GM19438 (cell line): ENCODE measurements at regions not wholly inside any gene's neighbourhood (a gene's known extent, or its start where the extent isn't known, plus 50 kb on each side); places are given as distances from the start of the nearest gene placed in this dataset.
"Not testable (repeated sequence)": the region's sequence is repeated elsewhere in the genome, so short reads cannot be mapped to it uniquely, and the experiment has no call there.

Experiments
- ATAC-seq: cut with Tn5 transposase; IDR thresholded peaks from one replicate; pipeline ENCODE4 v1.9.1; 2021; ENCODE audit warnings: low read depth; ENCODE audit not compliant: unreplicated experiment

DNA sequence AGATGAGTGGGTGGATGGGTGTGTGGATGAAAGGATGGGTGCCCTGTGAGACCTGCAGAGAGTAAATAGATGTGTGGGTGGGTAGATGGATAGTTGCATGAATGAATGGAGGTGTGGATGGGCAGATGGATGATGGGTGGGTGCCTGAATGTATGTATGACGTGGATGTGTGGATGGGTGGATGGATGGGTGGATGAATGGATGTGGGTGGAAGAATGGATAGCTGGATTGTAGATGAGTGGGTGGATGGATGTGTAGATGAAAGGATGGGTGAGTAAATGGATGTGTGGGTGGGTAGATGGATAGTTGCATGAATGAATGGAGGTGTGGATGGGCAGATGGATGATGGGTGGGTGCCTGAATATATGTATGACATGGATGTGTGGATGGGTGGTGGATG, 374.7 kb downstream of the BRD1 start:
- ATAC-seq, result not testable (repeated sequence)

DNA sequence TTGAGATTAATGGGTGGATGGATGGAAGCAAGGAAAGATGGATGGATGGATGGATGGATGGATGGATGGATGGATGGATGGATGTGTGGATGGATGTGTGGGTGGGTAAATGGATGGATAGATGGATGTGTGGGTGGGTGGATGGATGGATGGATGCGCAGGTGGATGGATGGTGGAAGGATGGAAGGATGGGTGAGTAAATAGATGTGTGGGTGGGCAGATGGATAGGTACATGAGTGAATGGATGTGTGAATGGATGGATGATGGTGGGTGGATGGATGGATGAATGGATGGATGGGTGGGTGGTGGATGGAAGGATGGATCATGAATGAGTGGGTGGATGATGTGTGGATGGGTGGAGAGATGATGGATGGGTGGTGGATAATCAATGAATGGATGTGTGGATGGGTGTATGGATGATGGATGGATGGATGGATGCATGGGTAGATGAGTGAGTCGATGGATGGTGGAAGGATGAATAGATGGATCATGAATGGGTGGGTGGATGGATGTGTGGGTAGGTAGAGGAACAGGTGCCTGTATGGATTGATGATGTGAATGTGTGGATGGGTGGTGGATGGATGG, 375.2 kb downstream of the BRD1 start:
- no peak for ATAC-seq

DNA sequence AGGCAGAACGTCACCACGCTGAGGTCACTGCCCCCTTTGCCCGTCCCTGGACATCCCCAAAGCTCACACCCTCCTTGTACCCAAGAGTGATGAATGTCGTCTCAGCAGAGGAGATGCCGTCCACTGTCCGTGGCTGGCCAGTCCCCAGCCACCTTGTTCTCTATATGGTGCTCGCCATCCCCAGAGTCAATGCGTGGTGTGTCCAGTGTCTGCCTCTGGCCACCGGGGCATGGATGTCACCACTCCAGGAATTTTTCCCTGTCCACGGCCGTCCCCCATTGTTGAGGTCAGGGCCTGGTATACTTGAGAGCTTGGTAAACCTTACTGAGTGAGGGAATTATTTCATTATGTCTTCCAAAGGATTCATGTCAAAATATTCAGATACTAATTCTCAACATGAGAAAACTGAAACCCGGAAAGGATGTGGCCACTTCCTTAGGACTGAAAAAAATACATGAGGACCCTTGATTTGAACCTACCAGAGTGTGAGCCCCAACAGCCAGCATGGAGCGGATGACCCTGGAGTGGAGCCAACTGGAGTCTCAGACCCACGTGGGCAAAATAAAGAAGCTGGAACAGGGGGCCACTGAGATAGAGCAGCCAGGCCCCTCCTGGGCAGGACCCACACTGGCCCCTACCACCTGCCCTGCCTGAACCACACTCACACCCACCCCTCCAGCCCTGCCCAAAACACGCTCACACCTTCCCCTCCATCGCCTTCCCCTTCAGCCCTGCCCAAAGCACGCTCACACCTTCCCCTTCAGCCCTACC, 376.4 kb downstream of the BRD1 start:
- no peak for ATAC-seq

DNA sequence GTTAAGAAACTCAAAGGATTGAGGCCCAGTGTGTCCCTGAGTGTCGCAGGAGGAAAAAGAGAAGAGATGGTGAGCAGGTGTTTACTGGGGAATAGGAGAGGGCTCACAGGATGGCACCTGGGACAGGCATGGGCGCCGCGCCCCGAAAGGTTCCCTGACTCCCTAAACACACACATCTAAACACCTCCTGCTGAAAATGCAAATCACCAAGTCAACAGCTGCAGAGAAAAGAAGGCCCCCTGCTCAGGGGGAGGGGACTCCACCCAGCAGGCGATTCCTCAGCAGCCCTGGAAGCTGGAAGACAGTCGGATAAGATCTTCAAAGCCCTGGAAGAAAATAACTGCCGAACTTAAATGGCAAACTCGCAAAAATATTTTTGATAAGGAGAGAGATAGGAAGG, 377.2 kb downstream of the BRD1 start:
- no peak for ATAC-seq

DNA sequence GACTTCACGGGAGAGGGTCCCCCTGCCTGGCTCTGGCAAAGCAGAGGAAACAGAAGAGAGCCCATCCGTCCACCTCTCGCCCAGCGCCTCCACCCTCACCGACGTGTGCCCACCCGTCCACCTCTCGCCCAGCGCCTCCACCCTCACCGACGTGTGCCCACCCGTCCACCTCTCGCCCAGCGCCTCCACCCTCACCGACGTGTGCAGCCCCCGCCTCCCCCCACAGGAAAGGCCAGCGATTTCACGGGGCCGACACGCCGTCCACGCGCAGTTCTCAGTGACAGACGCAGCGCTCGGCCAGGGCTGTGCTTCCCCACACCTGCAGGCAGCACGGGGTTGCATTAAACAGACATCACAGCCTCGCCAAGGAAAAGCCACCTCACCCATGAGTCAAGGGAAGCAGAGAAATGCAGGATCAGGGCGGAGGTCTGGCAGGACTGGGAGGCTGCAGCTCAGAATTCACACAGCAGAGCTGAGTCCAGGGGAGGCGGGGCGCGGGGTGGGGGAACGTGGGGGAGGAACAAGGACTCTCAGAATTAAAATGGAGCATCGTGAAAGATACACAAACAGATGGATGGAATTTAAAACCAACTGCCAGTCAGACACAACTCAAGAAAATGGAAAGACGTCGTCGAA, 377.7 kb downstream of the BRD1 start:
- ATAC-seq, result no peak

DNA sequence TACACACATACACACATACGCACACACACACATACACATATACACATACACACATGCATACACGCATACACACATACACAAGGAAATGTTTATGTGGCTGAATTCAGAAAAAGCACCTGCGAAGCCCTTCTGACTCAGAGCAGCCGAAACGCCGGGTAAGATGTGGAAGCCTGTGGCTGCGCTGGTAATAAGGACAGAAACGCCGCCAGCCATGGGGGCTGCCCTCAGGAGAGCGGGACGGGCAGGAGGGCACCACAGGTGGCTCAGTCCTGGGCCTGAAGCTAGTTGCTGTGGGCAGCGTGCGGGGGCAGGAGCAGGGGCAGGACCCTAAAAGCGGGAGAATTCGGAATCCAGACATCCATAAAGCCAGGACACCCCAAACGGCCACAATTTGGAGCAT, 378.3 kb downstream of the BRD1 start:
- no peak for ATAC-seq

DNA sequence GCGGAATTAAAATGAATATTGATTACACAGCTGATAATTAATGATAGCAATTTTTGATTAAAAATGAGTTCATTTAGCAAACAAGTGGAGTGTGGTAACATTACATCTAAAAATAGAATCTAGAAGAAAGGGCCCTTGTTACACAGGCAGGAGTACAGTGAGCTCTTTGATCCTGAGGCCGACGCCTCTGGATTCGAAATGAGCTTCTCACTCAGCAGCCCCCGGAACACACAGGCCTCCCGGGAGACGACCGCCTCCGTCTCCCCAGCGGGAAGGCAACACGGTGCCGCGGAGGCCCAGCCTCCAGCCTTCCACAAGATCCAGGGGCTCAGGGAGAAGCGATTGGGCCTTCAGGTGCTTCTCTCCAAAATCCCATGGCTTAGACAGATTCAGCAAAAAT, 379.1 kb downstream of the BRD1 start:
- ATAC-seq, result no peak

DNA sequence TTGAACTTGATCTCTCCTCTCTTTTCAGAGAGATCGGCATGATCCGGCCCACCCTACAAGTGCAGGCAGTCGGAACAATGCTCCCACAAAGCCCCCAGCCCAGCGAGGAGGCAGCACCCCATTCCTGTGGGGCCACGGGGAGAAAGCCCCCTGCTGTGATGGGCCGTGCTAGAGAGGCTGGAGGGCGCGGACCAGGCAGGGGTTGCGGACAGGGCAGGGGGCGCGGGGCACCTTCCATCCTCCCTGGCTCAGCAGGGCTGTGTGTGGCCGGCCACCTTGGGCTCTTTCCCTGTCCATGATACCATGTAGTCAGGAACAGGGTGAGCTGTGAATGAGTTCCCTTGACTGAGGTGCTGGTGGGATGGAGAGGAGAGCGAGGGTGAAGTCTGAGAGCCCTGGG, 379.8 kb downstream of the BRD1 start:
- no peak for ATAC-seq

DNA sequence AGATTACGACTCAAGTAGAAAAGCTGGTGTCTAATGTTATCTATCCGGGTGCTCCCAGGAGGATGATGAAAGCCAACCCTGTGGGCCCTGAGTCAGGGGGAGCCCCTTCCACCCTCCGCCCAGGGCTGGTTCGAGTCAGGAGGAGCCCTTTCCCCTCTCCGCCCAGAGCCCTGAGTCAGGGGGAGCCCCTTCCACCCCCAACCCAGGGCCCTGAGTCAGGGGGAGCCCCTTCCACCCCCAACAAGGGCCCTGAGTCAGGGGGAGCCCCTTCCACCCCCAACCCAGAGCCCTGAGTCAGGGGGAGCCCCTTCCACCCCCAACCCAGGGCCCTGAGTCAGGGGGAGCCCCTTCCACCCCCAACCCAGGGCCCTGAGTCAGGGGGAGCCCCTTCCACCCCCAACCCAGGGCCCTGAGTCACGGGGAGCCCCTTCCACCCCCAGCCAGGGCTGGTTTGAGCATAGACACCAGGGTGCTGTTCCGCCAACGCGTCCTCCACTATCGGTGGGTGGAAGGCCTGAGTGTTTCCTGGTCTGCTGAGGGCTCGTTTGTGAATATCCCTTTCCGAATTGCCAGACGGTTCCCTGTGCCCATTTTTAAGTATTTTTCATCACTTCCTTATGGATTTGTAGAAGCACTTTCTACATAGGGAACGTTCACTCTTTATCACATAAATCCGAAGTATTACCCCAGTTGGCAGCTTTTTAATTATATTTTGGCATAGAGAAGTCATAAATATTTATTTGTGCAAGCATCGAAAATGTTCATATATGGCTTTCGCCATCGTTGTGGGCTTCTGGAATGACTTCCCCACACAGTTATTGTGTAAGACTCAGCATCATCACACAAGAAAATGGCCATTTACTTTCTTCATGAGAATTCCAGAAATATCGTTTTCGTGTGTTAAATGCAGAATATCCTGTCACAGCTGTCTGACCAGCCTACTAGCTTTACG, 380.6 kb downstream of the BRD1 start:
- ATAC-seq, result no peak

DNA sequence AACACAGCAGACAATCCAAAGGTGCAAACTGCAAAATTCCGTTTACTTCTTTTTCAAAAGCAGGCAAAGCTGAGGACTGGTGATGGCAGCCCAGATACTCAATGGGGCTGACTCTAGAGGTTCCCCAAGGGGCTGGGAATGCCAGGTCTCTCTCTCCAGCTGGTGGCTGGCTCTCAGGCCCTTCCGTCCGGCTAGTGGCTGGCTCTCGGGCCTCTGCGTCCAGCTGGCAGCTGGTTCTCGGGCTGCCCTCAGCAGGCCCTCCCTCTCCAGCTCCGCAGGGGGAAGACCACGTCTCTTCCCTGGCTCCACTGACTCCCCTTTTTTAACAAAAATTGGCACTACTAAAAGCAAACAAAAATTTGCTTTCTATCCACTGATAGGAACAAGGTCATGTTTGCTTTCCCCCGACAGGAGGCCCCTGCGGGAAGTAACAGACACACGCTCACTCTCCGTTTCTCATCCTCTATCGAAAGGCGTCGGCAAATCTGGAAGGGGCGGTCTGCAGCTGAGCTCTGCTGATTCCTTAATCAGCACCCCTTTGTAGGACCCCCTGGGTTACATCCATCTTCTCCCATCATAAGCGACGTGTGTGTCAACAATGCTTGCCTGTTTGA, 381.4 kb downstream of the BRD1 start:
- ATAC-seq, result no peak

DNA sequence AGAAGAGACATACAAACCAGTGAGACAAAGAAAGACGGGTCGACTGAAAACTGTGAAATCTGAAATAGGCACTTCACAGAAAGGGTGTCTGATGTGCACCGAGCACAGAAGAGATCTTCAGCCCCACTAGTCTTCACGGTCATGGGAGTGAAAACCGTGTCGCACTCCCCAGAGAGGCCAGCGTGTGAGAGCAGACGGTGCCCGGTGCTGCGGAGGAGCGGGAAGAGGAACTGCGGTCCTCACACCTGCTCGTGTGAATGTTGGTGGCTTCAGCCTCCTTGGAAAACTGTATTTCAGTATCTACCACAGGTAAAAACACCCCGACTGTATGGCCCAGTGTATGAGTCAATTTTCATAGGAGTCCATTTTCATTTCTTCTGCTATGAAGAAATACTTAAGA, 382.9 kb downstream of the BRD1 start:
- ATAC-seq, result no peak

DNA sequence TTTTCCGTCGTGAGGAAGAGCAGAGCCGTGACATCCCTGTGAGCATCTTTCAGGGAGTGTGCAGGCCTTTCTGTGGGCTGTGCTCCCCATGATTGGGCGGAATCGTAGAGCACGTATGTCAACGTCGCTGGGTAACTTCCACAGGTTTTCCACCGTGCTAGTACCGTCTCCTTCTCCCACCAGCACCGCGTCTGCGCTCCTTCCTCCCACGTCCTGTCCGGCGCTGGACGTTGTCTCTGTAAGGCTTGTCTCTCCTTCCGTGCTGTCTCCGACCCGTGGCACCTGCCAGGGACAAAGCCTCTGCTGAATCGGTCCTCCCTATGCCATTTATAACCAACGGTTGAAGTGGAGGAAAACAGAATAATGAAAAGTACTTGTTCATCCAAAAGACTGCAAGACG, 386.7 kb downstream of the BRD1 start:
- ATAC-seq, result no peak

DNA sequence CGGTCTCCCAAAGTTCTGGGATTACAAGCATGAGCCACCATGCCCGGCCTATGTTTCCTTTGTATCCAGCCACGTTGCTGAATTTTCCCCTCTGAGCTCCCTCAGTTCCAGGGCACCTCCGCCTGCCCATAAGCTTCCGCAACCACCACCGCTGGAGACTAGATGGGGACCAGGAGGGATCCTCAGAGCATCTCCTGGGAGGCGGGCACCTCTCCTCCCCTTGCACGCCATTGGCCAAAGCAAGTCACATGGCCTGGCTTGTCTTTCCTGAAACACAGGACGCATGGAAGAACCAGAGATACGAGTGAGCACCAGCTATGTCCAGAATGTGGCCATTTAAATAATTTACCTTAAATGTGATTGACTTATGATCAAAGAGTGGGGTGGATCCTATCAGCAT, 388.3 kb downstream of the BRD1 start:
- ATAC-seq, result no peak

DNA sequence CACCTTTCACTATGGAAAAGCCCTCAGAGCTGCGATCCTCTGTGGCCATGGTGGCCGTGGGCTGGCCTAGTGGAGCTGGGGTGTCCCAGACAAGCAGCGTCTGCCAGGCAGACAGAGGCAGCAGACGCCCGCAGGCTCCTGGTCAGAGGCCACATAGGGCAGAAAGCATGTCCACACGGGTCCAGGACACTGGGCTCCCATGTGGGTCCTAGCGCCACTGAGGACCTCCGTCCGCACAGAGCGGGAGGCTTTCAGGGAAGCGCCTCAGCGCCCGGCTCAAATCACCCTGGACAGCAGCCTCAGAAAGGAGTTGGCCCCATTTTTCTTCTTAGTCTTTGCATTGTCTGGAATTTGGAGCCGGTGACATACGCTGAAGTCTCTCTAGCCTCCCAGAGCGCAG, 389.7 kb downstream of the BRD1 start:
- no peak for ATAC-seq

DNA sequence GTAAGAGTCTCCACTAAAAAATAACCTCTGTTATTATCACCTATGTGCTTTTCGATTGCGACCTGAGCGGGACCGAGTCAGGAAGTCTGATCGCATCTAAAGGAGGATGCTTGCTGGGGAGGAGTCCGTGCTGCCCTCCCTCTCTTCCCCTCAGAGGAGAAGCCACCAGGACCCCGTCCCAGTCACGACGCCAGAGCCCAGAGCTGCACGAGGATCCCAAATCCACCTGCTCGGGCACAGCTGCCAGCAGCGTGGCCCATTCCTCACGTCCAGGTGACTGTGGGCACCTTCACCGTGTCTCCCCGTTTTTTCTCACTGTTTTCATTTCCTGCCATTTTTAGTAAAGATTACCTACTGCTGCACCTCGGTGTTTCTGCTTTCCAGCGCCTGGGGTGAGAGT, 390.3 kb downstream of the BRD1 start:
- no peak for ATAC-seq

DNA sequence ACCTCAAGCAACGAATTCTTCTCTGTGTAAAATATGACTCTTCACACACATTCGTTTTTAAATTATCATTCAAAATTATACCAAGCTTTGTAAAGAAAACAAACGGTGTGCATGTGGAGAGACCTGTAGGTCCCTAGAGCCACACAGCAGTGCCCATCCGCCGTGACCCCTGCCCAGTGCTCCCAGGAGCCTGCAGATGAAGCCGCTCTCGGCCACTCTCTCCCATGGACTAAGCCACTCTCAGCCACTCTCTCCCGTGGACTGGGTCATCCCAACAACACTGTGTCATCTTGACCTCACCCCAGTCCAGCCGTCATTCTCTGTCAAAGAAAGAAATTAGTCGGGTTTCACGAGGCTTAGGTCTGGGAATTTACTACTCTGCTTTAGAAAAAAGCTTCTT, 391.6 kb downstream of the BRD1 start:
- ATAC-seq, result no peak

DNA sequence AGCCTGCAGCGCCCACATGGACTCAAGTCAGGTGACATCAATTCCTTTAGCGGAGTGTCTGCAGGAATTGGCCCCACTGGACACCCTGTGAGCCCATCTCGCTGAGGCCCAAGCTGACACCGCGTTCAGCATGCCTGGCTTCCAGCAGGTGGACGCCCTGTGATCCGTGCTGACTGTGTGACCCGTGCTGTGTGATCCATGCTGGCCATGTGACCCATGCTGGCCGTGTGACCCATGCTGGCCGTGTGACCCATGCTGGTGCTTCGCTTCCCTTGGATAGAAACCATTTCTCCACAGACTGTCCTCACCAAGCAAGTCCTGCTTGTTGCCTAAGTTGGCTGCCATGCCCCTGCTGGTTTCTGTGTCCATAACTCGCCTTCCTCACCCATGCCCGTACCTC, 392.1 kb downstream of the BRD1 start:
- ATAC-seq, result no peak

DNA sequence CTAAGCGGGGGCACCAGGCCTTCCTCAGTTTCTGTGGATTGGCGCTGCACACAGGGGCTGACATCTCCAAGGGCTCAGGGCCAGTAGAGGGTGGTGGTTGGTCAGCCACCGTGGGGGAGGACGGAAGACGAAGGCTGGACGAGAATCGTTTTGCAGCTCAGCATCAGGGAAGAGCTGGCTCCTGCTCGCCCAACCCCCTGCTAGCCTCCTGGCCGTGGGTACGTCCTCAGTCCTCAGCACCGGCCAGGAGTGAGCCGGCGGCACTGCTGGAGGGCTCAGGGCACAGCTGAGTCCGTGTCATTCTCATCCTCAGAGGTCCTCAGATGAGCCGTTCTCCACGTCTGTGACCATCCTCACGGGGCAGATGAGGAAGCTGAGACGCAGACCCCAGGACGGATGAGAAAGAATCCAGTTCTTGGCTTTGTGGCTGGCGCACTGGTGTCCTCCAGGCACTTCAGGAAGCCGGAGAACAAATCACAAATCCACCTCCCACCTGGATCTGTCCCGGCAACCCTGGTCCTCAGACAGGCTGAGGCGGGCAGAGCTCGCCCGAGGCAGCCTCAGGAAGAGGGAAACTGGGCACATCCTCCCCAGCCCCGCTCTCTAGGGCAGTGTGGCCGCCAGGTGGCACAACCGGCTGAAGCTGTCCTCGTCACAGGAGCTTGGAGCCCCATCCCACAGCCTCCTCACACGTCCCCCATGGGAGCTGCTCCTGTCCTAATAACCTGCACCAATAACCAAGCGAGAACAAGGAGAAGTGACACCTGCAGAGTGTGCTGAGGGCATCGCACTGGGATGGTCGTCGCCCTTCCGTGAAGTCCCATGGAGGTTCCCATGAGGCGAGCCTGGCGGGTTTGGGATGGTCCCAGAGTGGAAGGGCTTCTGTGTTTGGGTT, 393.7 kb downstream of the BRD1 start:
- no peak for ATAC-seq

DNA sequence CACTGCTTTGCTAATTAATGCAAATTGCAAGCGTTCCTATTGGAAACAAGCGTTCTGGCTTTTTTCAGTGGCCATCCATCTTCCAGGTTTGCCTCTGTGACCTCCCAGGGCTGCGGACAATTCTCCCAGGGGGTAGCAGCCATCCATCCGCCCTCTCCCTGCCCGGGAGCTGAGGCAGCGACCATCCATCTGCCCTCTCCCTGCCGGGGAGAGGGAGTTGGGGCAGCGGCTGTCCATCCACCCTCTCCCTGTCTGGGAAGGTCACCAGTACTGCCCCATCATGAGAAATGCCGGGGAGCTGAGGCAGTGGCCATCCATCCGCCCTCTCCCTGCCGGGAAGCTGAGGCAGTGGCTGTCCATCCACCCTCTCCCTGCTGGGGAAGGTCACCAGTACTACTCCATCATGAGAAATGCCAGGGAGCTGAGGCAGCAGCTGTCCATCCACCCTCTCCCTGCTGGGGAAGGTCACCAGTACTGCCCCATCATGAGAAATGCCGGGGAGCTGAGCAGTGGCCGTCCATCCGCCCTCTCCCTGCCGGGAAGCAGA, 394.7 kb downstream of the BRD1 start:
- ATAC-seq, result no peak
